ENCODE measurements at regions not wholly inside any gene's neighbourhood (a gene's known extent, or its start where the extent isn't known, plus 50 kb on each side); places are given as distances from the start of the nearest gene placed in this dataset.

DNA sequence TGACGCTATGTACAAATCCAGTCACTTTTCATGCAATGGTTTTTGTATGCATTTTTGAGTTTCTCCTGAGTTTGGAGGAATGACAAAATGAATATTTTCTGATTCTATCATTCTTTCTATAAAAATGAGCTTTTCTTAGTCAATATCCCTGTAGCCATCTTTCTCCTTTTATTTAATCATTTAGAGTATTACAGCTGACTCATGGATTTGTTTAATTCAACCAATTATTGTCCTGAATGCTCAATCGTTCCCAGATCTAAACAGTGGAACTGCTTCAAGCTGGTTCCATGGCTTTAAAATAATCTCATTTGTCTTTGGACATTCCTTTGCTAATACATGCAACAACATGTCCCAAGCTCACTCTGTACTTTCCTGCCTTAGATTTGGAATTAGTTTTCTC, 368.8 kb downstream of the ADCYAP1 start:
- WGBS (ENCODE audit: low lambda C conversion rate), result 9% methylated on average over 2 of the region's 2 CpGs
- ChIA-PET CTCF (no interaction called here), POLR2A (no interaction called here)
- Histone ChIP-seq H3K27me3 (ENCODE audit: insufficient read depth) (no peaks in the 10 kb centered on the region), H3K27ac (ENCODE audit: low read depth in 2 of 2, low read length in 1 of 2) (no peak overlapping the region), H3F3A (replicated peaks; ENCODE audit: insufficient read depth) (no peaks in the 10 kb centered on the region), H3K4me2 (no peak overlapping the region), H3K9me3 (no peaks in the 10 kb centered on the region), H3K9ac (no peak overlapping the region), H3K79me2 (ENCODE audit: insufficient read depth) (no peaks in the 10 kb centered on the region), H3K36me3 (replicated peaks in 1 of 2; ENCODE audit: control insufficient read depth in 1 of 2, insufficient read depth in 2 of 2, low read length in 1 of 2) (no peaks in the 10 kb centered on the region), H3K9me2 (no peaks in the 10 kb centered on the region), H3K4me1 (ENCODE audit: control insufficient read depth in 1 of 2, insufficient read depth in 2 of 2, low read depth in 1 of 2, low read length in 1 of 2) (no peaks in the 10 kb centered on the region), H3K4me3 (ENCODE audit: low read depth in 2 of 2, low read length in 1 of 2) (no peak overlapping the region), H4K20me1 (ENCODE audit: insufficient read depth) (no peaks in the 10 kb centered on the region), H2AFZ (ENCODE audit: low read depth) (no peak overlapping the region)
- DNase-seq, result no peak
- TF ChIP-seq EP300 (IDR thresholded peaks at IDR 0.05; ENCODE audit: borderline replicate concordance in 1 of 2, low read depth in 1 of 2, low read length in 1 of 2), result no peak
- TF ChIP-seq TAF1 (IDR thresholded peaks at IDR 0.05; ENCODE audit: borderline replicate concordance, low read depth, low read length), result no peak
- no peak for TF ChIP-seq YY1 (IDR thresholded peaks at IDR 0.05; ENCODE audit: low read depth)
- TF ChIP-seq FOXJ3 (CRISPR knock-in tag; IDR thresholded peaks at IDR 0.05), result no peak
- TF ChIP-seq, protein P1, sequence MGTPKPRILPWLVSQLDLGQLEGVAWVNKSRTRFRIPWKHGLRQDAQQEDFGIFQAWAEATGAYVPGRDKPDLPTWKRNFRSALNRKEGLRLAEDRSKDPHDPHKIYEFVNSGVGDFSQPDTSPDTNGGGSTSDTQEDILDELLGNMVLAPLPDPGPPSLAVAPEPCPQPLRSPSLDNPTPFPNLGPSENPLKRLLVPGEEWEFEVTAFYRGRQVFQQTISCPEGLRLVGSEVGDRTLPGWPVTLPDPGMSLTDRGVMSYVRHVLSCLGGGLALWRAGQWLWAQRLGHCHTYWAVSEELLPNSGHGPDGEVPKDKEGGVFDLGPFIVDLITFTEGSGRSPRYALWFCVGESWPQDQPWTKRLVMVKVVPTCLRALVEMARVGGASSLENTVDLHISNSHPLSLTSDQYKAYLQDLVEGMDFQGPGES (IDR thresholded peaks at IDR 0.05; ENCODE audit: low read depth, low read length), result no peak

DNA sequence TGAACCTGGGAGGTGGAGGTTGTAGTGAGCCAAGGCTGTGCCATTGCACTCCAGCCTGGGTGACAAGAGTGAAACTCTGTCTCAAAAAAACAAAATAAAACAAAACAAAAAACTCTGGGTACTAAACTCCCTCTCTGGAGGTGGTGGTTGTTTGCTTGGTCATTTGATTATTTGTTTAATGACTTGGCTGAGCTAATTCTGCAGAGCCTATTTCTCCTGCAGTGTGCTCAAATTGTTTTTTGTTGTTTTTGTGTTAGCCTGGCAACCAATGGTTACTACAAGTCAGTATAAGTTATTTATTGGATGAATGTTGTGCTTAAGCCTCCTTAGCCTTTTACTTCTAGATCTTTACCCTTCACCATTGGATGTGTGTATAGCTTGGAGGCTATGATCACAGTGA, 387.5 kb downstream of the ADCYAP1 start:
- CTCF ChIA-PET, result no interaction called here
- Histone ChIP-seq H3K4me1 (ENCODE audit: control insufficient read depth in 1 of 2, insufficient read depth in 2 of 2, low read depth in 1 of 2, low read length in 1 of 2) (no peaks in the 10 kb centered on the region), H3K9me3 (no peaks in the 10 kb centered on the region), H2AFZ (ENCODE audit: low read depth) (no peak overlapping the region), H3K9me2 (no peaks in the 10 kb centered on the region), H4K20me1 (ENCODE audit: insufficient read depth) (no peaks in the 10 kb centered on the region), H3K4me2 (no peak overlapping the region), H3F3A (replicated peaks; ENCODE audit: insufficient read depth) (no peaks in the 10 kb centered on the region), H3K9ac (no peak overlapping the region), H3K36me3 (replicated peaks in 1 of 2; ENCODE audit: control insufficient read depth in 1 of 2, insufficient read depth in 2 of 2, low read length in 1 of 2) (no peaks in the 10 kb centered on the region), H3K79me2 (ENCODE audit: insufficient read depth) (no peaks in the 10 kb centered on the region), H3K27ac (ENCODE audit: low read depth in 2 of 2, low read length in 1 of 2) (no peak overlapping the region), H3K4me3 (ENCODE audit: low read depth in 2 of 2, low read length in 1 of 2) (no peak overlapping the region), H3K27me3 (ENCODE audit: insufficient read depth) (no peaks in the 10 kb centered on the region)
- POLR2A ChIA-PET, result no interaction called here
- no peak for DNase-seq
- TF ChIP-seq CTCF (IDR thresholded peaks at IDR 0.05) (no peak), NRF1 (IDR thresholded peaks at IDR 0.05; ENCODE audit: low read depth, low read length) (no peak), FOXJ3 (CRISPR knock-in tag; IDR thresholded peaks at IDR 0.05) (no peak), YY1 (IDR thresholded peaks at IDR 0.05; ENCODE audit: low read depth) (no peak), TEAD4 (IDR thresholded peaks at IDR 0.05; ENCODE audit: borderline replicate concordance, insufficient read depth) (no peak), RCOR1 (IDR thresholded peaks at IDR 0.05; ENCODE audit: low read length) (no peak), SIN3A (IDR thresholded peaks at IDR 0.05; ENCODE audit: borderline replicate concordance, low read depth, low read length) (no peak)
- TF ChIP-seq, protein P1 (IDR thresholded peaks at IDR 0.05; ENCODE audit: low read depth, low read length), result no peak

Data from SK-N-SH (cell line).